ENCODE measurements at regions not wholly inside any gene's neighbourhood (a gene's known extent, or its start where the extent isn't known, plus 50 kb on each side); places are given as distances from the start of the nearest gene placed in this dataset.
A peak's percentile ranks its signal among the peaks of the same experiment; 100 is the strongest.

- no peak for ATAC-seq
- TF ChIP-seq CSRNP3 (CRISPR knock-in tag; IDR thresholded peaks at IDR 0.05) (no peak), TSHZ2 (CRISPR knock-in tag; IDR thresholded peaks at IDR 0.05) (no peak), TCF4 (CRISPR knock-in tag; IDR thresholded peaks at IDR 0.05; ENCODE audit: borderline replicate concordance) (no peak), PPARA (CRISPR knock-in tag; IDR thresholded peaks at IDR 0.05; ENCODE audit: borderline replicate concordance) (no peak), TOX (CRISPR knock-in tag; IDR thresholded peaks at IDR 0.05; ENCODE audit: borderline replicate concordance) (no peak)
These were observed 145.7 kb upstream of the AHR start for GRCh38 chr7:17152721-17153120.

DNA sequence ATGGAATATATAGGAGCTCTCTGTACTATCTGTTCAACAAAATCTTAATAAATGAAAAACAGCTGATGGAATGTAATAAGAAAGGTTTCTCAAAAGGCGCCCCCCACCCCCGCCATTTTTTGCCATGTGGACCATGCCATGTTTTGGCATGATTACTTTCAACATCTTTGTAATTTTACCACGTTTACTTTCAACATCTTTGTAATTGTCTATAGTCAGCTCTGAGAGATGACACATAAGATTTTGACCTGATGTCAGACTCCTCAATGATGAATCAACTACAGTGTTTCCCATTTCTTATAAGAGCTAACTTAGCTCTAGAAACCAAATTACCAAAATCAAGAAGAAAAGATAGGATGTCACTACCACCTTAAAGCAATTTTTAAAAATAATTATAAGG, 144.9 kb upstream of the AHR start:
- TF ChIP-seq TOX (CRISPR knock-in tag; IDR thresholded peaks at IDR 0.05; ENCODE audit: borderline replicate concordance) (no peak), ARNTL (CRISPR knock-in tag; IDR thresholded peaks at IDR 0.05; ENCODE audit: borderline replicate concordance, low read depth) (no peak)
- ATAC-seq = no peak

GRCh38 chr7:17155529-17155928, 142.9 kb upstream of the AHR start:
- ATAC-seq = no peak
- no peak for TF ChIP-seq TOX (CRISPR knock-in tag; IDR thresholded peaks at IDR 0.05; ENCODE audit: borderline replicate concordance)
- TF ChIP-seq CSRNP3 (CRISPR knock-in tag; IDR thresholded peaks at IDR 0.05) = no peak
- TF ChIP-seq ARNTL (CRISPR knock-in tag; IDR thresholded peaks at IDR 0.05; ENCODE audit: borderline replicate concordance, low read depth) = no peak
- TF ChIP-seq BACH2 (CRISPR knock-in tag; IDR thresholded peaks at IDR 0.05; ENCODE audit: borderline replicate concordance) = no peak
- no peak for TF ChIP-seq PPARA (CRISPR knock-in tag; IDR thresholded peaks at IDR 0.05; ENCODE audit: borderline replicate concordance)
- no peak for TF ChIP-seq GLIS3 (CRISPR knock-in tag; IDR thresholded peaks at IDR 0.05)
- TF ChIP-seq ZFP3 (CRISPR knock-in tag; IDR thresholded peaks at IDR 0.05) = no peak

DNA sequence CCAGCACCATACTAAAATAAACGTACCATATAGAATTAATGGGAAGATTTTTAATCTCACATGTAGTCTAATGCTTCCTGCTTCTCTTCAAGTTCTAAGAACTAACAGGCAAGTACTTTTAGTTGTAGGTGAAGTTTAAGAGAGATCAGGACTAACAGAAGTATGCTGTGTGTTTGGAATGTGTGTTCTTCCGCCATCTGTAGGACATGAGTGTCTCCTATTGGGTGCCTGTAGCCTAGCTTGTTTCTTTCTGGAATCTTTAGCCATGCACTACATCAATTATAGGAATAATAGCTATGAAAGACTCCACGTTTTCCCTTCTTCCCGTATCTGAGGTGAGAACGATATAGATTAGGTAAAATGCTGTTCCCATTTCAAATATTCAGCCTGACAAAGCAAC, 140.2 kb upstream of the AHR start:
- TF ChIP-seq, protein P1, sequence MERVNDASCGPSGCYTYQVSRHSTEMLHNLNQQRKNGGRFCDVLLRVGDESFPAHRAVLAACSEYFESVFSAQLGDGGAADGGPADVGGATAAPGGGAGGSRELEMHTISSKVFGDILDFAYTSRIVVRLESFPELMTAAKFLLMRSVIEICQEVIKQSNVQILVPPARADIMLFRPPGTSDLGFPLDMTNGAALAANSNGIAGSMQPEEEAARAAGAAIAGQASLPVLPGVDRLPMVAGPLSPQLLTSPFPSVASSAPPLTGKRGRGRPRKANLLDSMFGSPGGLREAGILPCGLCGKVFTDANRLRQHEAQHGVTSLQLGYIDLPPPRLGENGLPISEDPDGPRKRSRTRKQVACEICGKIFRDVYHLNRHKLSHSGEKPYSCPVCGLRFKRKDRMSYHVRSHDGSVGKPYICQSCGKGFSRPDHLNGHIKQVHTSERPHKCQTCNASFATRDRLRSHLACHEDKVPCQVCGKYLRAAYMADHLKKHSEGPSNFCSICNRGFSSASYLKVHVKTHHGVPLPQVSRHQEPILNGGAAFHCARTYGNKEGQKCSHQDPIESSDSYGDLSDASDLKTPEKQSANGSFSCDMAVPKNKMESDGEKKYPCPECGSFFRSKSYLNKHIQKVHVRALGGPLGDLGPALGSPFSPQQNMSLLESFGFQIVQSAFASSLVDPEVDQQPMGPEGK (CRISPR knock-in tag; IDR thresholded peaks at IDR 0.05; ENCODE audit: borderline replicate concordance) = no peak
- no peak for TF ChIP-seq PPARA (CRISPR knock-in tag; IDR thresholded peaks at IDR 0.05; ENCODE audit: borderline replicate concordance)
- no peak for TF ChIP-seq ISL1 (CRISPR knock-in tag; IDR thresholded peaks at IDR 0.05)
- TF ChIP-seq ZFP3 (CRISPR knock-in tag; IDR thresholded peaks at IDR 0.05) = no peak
- no peak for TF ChIP-seq OSR1 (CRISPR knock-in tag; IDR thresholded peaks at IDR 0.05)
- no peak for TF ChIP-seq BACH2 (CRISPR knock-in tag; IDR thresholded peaks at IDR 0.05; ENCODE audit: borderline replicate concordance)
- TF ChIP-seq, protein P2, sequence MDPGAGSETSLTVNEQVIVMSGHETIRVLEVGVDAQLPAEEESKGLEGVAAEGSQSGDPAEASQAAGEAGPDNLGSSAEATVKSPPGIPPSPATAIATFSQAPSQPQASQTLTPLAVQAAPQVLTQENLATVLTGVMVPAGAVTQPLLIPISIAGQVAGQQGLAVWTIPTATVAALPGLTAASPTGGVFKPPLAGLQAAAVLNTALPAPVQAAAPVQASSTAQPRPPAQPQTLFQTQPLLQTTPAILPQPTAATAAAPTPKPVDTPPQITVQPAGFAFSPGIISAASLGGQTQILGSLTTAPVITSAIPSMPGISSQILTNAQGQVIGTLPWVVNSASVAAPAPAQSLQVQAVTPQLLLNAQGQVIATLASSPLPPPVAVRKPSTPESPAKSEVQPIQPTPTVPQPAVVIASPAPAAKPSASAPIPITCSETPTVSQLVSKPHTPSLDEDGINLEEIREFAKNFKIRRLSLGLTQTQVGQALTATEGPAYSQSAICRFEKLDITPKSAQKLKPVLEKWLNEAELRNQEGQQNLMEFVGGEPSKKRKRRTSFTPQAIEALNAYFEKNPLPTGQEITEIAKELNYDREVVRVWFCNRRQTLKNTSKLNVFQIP (CRISPR knock-in tag; IDR thresholded peaks at IDR 0.05; ENCODE audit: borderline replicate concordance, low read depth) = no peak
- peak; percentile 50; the same call in 1 of the 3 replicates for ATAC-seq

GRCh38 chr7:17159500-17160037, 138.9 kb upstream of the AHR start:
- ATAC-seq = no peak
- TF ChIP-seq, protein P3, sequence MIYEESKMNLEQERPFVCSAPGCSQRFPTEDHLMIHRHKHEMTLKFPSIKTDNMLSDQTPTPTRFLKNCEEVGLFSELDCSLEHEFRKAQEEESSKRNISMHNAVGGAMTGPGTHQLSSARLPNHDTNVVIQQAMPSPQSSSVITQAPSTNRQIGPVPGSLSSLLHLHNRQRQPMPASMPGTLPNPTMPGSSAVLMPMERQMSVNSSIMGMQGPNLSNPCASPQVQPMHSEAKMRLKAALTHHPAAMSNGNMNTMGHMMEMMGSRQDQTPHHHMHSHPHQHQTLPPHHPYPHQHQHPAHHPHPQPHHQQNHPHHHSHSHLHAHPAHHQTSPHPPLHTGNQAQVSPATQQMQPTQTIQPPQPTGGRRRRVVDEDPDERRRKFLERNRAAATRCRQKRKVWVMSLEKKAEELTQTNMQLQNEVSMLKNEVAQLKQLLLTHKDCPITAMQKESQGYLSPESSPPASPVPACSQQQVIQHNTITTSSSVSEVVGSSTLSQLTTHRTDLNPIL (CRISPR knock-in tag; IDR thresholded peaks at IDR 0.05; ENCODE audit: low read depth) = no peak
- TF ChIP-seq CSDC2 (CRISPR knock-in tag; IDR thresholded peaks at IDR 0.05) (no peak), ZNF565 (CRISPR knock-in tag; conservative IDR thresholded peaks at IDR 0.05; ENCODE audit: low read depth) (no peak), ZC3H10 (CRISPR knock-in tag; IDR thresholded peaks at IDR 0.05) (no peak), ISL1 (CRISPR knock-in tag; IDR thresholded peaks at IDR 0.05) (no peak), BACH2 (CRISPR knock-in tag; IDR thresholded peaks at IDR 0.05; ENCODE audit: borderline replicate concordance) (no peak), ARNTL (CRISPR knock-in tag; IDR thresholded peaks at IDR 0.05; ENCODE audit: borderline replicate concordance, low read depth) (no peak), TSHZ2 (CRISPR knock-in tag; IDR thresholded peaks at IDR 0.05) (no peak), ESRRG (CRISPR knock-in tag; IDR thresholded peaks at IDR 0.05) (no peak)

Measured in SK-N-SH treated with all-trans-retinoic acid at 6 μM for 48 hours (cell line).